ENCODE measurements at regions not wholly inside any gene's neighbourhood (a gene's known extent, or its start where the extent isn't known, plus 50 kb on each side); places are given as distances from the start of the nearest gene placed in this dataset.
"Not testable (repeated sequence)": the region's sequence is repeated elsewhere in the genome, so short reads cannot be mapped to it uniquely, and the experiment has no call there.

DNA sequence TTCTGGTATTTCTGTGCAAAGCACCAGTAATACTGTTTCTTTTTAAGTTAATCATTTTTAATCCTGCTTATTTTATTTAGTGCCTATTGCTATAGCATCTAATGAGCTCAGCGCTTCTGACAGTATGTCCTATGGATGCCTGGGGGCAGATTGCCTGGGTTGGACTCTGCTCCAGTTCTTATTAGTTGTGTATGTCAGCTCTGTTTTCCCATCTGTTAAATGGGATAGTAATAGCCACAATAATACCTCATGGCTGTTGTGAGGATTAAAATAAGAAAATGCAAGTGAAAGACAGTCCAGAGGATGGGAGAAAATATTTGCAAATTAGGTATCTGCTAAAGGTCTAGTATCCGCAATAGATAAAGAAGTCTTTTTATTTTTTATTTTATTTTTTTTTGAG is 87.0 kb downstream of the UTRN start:
- H3K4me3 ChIP-seq (ENCODE audit: low read depth, low read length): no peak overlapping the region
- no peak for TF ChIP-seq CTCF (IDR thresholded peaks at IDR 0.05; ENCODE audit: borderline replicate concordance, insufficient read depth, low read depth, low read length)

DNA sequence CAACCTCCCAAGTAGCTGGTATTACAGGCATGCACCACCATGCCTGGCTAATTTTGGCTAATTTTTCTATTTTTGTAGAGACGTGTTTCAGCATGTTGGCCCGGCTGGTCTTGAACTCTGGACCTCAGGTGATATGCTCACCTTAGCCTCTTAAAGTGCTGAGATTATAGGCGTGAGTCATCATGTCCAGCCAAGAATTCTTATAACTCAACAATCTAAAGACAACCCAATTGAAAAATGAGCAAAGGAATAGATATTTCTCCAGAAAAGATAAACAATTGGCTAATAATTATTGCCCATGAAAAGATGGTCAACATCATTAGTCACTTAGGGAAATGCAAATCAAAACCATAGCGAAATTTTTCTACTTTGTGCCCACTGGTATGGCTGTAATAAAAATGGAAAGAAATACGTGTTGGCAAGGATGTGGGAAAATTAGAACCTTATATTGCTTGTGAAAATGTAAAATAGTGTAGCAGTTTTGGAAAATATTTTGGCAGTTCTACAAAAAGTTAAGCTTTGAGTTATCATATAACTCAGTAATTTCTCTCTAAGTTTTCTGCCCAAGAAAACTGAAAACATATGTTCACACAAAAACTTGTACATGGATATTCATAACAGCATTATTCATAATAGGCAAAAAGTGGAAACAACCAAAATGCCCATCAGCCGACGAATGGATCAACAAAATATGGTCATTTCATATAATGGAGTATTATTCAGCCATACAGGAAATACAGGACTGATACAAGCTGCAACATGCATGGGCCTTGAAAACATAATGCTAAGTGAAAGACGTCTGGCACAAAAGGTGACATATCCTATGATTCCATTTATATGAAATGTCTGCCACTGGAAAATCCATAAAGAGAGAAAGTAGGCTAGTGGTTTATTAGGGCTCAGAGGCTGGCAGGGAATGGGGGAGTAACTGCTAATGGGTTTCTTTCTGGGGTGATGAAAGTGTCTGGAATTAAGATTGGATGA is 87.8 kb downstream of the UTRN start:
- H3K4me3 ChIP-seq (ENCODE audit: low read depth, low read length): no peak overlapping the region
- TF ChIP-seq CTCF (IDR thresholded peaks at IDR 0.05; ENCODE audit: borderline replicate concordance, insufficient read depth, low read depth, low read length): no peak

GRCh38 chr6:144374525-144374924 is 89.4 kb downstream of the UTRN start:
- not testable (repeated sequence) for H3K4me3 ChIP-seq (ENCODE audit: low read depth, low read length)

DNA sequence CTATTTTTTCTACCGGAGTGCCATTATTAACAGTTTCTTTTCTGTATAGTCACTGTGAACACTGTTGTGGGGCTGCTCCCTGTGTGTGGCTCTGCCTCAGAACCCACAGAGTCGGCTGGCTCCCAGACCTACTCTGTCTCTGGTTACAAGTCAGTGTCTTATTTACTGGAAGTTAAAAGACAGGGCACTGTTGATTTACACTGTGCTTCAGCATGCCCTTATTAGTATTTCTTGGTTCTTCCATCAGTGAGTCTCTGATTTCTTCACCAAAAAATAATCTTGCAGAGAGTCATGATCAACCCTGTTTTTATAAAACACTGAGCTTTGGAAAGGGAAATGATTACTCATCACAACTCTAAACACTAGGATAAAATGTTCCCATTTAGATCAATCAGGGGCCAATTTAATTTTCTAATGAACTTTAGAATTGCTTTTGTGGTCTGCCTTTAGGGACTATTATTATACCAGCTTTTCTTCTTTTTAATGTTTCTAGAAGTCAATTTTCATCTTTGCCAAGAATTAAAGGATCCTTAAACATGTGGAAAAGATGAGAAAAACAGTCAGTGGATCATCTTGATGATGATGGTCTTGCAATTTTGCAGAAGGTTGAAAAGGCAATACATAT is 92.6 kb downstream of the UTRN start:
- no peak overlapping the region for H3K4me3 ChIP-seq (ENCODE audit: low read depth, low read length)
- TF ChIP-seq CTCF (IDR thresholded peaks at IDR 0.05; ENCODE audit: borderline replicate concordance, insufficient read depth, low read depth, low read length): no peak

DNA sequence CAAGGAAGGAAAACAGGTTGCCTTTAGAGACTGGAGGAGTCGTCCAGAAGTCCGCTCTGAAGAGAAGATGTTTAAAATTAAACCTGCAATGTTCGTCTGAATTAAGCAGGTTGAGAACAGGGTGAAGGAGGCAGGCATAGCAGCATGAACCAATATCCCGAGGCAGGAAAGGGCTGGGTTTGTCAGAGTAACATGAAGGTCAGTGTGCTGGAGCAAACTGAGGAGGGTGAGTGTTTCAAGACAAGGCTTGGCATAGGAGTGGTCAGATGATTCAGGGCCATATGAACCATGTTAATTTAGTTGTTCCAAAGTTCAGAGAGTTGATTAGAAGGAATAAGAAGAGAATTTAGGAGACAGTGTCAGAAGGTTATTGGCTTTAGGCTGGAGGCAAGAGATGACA is 93.3 kb downstream of the UTRN start:
- no peak for TF ChIP-seq CTCF (IDR thresholded peaks at IDR 0.05; ENCODE audit: borderline replicate concordance, insufficient read depth, low read depth, low read length)

DNA sequence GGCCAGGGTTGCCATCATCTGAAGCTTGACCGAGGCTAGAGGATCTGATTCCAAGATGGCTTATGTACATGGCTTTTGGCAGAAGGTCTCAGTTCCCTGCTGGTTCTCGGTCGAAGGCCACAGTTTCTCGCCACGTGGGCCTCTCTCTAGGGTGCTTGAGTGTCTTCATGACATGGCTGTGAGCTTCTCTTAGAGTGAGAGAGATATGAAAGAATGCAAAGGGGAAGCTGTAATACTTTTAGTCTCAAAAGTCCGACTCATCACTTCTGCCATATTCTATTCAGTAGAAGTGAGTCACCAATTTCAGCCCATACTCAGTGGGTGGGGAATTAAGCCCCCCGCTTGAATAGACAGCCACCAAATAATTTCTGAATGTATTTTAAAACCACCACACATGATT is 94.2 kb downstream of the UTRN start:
- no peak overlapping the region for H3K4me3 ChIP-seq (ENCODE audit: low read depth, low read length)
- no peak for TF ChIP-seq CTCF (IDR thresholded peaks at IDR 0.05; ENCODE audit: borderline replicate concordance, insufficient read depth, low read depth, low read length)

More for the DNA sequence above, 93.3 kb downstream of the UTRN start:
- no peak overlapping the region for H3K4me3 ChIP-seq (ENCODE audit: low read depth, low read length)

GRCh38 chr6:144381499-144381898 is 96.4 kb downstream of the UTRN start:
- H3K4me3 ChIP-seq (ENCODE audit: low read depth, low read length): not testable (repeated sequence)

DNA sequence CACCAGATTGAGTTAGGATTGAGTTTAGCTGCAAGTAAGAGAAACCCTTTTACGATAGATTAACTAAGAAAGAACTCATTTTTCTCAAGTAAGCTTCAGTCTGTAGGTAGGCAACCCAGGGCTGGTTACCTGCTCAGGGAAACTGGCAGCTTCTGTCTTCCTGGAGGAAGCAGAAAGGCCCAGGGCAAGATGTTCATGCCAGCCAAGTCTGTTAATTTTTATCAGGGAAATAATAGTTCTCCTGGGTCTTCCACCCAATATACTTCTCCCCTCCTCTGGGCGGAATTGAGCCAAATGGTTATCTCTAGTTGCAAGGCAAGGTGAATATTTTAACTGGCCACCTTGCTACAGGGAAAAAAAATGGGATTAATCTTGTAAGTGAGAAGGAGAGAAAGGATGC is 98.2 kb downstream of the UTRN start:
- no peak for TF ChIP-seq CTCF (IDR thresholded peaks at IDR 0.05; ENCODE audit: borderline replicate concordance, insufficient read depth, low read depth, low read length)
- no peak overlapping the region for H3K4me3 ChIP-seq (ENCODE audit: low read depth, low read length)
